ENCODE measurements at regions not wholly inside any gene's neighbourhood (a gene's known extent, or its start where the extent isn't known, plus 50 kb on each side); places are given as distances from the start of the nearest gene placed in this dataset.

- TF ChIP-seq CTCF (IDR thresholded peaks at IDR 0.05) (no peak), ZNF532 (CRISPR knock-in tag; IDR thresholded peaks at IDR 0.05; ENCODE audit: borderline replicate concordance) (no peak), ATF1 (CRISPR knock-in tag; IDR thresholded peaks at IDR 0.05) (no peak), E2F4 (CRISPR knock-in tag; IDR thresholded peaks at IDR 0.05; ENCODE audit: borderline replicate concordance, low read depth) (no peak), ZNF121 (CRISPR knock-in tag; IDR thresholded peaks at IDR 0.05) (no peak), ATF6 (CRISPR knock-in tag; IDR thresholded peaks at IDR 0.05) (no peak), ATF2 (CRISPR knock-in tag; IDR thresholded peaks at IDR 0.05; ENCODE audit: borderline replicate concordance, low read depth) (no peak), GABPB1 (CRISPR knock-in tag; IDR thresholded peaks at IDR 0.05) (no peak), TEAD4 (CRISPR knock-in tag; IDR thresholded peaks at IDR 0.05) (no peak), PREB (CRISPR knock-in tag; IDR thresholded peaks at IDR 0.05; ENCODE audit: borderline replicate concordance) (no peak), ZNF263 (CRISPR knock-in tag; IDR thresholded peaks at IDR 0.05; ENCODE audit: low read depth) (no peak), TCF7 (CRISPR knock-in tag; IDR thresholded peaks at IDR 0.05; ENCODE audit: low read depth) (no peak)
Measured at GRCh38 chr17:12528036-12528435, 137.7 kb upstream of the MYOCD start.

Measured in WTC11 (cell line).